A549 (cell line): ENCODE measurements at regions not wholly inside any gene's neighbourhood (a gene's known extent, or its start where the extent isn't known, plus 50 kb on each side); places are given as distances from the start of the nearest gene placed in this dataset.

Experiments
- CTCF ChIP-seq: fragments of >200 bp; sonication (Bioruptor Twin); formaldehyde crosslinking; IDR thresholded peaks from 3 replicates; pipeline ENCODE4 v1.5.1; 2016
- MAFK ChIP-seq: fragments of 450-650 bp; IDR thresholded peaks from 2 replicates; pipeline ENCODE4 v1.6.1; 2014; ENCODE audit not compliant: partially characterized antibody

GRCh38 chr20:33908868-33909267, 84.8 kb upstream of the RALY start:
- TF ChIP-seq CTCF (no peak), MAFK (no peak)
